ENCODE measurements at regions not wholly inside any gene's neighbourhood (a gene's known extent, or its start where the extent isn't known, plus 50 kb on each side); places are given as distances from the start of the nearest gene placed in this dataset.

DNA sequence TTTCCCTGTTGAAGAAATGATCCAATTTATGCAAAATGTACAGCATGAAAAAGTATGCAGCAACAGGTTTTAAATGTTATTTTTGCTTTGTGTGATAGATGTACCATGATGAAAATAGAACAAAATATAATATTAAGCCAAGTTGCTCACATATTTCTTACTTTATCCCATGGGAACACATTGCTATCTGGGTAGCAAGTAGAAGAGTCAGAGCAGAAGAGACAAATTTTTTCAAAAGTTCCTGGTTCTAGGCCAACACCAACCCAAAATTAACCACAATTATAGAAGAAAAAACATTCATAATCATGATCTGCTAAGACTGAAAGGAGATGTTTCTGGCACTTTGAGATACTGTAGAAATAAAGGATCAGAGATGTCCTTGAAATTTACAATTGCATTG, 79.9 kb upstream of the SYT10 start:
- no peak for TF ChIP-seq POLR2A (IDR thresholded peaks at IDR 0.05)
- TF ChIP-seq CTCF (IDR thresholded peaks at IDR 0.05), result no peak
- no peak for TF ChIP-seq POLR2AphosphoS5 (IDR thresholded peaks at IDR 0.05)
